ENCODE measurements at regions not wholly inside any gene's neighbourhood (a gene's known extent, or its start where the extent isn't known, plus 50 kb on each side); places are given as distances from the start of the nearest gene placed in this dataset.

DNA sequence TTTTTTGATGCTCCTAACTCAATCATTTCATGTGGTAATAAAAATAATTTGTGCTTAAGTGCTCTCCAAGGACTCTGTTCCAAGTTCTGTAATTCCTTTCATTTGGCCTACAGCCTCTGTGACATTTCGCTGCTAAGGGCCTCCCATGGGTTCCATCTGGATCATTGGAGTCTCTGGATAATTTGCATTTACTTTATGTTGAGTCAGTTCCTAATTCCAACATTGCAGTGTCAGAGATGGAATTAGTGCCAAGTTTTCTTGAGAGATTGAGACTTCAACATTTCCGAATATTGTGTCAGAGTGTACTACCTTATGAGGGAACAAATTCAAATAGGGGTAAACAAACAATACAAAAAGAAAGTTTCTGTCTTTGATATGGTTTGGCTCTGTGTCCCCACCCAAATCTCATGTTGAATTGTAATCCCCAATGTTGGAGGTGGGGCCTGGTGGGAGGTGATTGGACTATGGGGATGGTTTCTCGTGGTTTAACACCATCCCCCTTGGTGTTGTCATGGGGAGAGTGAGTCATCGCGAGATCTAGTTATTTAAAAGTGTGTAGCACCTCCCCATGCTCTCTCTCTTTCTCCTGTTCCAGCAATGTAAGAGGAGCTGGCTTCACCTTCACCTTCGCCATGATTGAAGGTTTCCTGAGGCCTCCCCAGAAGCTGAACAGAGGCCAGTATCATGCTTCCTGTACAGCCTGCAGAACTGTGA lies 244.1 kb upstream of the TBX18 start:
- TF ChIP-seq TEAD4 (IDR thresholded peaks at IDR 0.05) (no peak), TCF12 (IDR thresholded peaks at IDR 0.05; ENCODE audit: low read depth) (no peak), FOXM1 (IDR thresholded peaks at IDR 0.05; ENCODE audit: borderline replicate concordance, low read depth) (no peak), CEBPB (IDR thresholded peaks at IDR 0.05) (no peak), NFIC (IDR thresholded peaks at IDR 0.05) (no peak), ZBTB7A (IDR thresholded peaks at IDR 0.05; ENCODE audit: low read depth) (no peak), YY1 (IDR thresholded peaks at IDR 0.05; ENCODE audit: low read depth) (no peak), EP300 (IDR thresholded peaks at IDR 0.05; ENCODE audit: borderline replicate concordance) (no peak), TAF1 (IDR thresholded peaks at IDR 0.05; ENCODE audit: low read depth) (no peak)
- TF ChIP-seq, protein P1, sequence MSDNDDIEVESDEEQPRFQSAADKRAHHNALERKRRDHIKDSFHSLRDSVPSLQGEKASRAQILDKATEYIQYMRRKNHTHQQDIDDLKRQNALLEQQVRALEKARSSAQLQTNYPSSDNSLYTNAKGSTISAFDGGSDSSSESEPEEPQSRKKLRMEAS (IDR thresholded peaks at IDR 0.05): no peak
- TF ChIP-seq, protein P2, sequence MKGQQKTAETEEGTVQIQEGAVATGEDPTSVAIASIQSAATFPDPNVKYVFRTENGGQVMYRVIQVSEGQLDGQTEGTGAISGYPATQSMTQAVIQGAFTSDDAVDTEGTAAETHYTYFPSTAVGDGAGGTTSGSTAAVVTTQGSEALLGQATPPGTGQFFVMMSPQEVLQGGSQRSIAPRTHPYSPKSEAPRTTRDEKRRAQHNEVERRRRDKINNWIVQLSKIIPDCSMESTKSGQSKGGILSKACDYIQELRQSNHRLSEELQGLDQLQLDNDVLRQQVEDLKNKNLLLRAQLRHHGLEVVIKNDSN (IDR thresholded peaks at IDR 0.05): no peak

DNA sequence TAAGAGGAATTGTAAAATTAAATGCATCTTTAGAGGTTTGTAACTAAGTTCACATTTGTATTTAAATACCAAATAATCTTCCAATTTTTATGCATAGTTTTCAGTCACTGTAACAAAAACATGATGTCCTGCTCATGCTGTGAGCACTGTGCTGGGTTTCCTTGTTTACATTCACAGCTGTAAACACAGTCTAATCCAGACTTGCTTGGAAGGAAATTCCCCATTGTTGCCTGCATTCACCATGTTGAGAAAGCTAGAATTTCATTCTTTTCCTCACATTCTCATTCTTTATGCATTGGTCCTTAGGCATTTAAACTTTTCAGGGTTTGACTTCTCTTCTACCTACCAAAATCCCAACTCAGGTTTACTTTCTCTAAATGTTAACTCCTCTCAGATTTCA lies 242.0 kb upstream of the TBX18 start:
- TF ChIP-seq, protein P1 (IDR thresholded peaks at IDR 0.05): no peak
- TF ChIP-seq, protein P3, sequence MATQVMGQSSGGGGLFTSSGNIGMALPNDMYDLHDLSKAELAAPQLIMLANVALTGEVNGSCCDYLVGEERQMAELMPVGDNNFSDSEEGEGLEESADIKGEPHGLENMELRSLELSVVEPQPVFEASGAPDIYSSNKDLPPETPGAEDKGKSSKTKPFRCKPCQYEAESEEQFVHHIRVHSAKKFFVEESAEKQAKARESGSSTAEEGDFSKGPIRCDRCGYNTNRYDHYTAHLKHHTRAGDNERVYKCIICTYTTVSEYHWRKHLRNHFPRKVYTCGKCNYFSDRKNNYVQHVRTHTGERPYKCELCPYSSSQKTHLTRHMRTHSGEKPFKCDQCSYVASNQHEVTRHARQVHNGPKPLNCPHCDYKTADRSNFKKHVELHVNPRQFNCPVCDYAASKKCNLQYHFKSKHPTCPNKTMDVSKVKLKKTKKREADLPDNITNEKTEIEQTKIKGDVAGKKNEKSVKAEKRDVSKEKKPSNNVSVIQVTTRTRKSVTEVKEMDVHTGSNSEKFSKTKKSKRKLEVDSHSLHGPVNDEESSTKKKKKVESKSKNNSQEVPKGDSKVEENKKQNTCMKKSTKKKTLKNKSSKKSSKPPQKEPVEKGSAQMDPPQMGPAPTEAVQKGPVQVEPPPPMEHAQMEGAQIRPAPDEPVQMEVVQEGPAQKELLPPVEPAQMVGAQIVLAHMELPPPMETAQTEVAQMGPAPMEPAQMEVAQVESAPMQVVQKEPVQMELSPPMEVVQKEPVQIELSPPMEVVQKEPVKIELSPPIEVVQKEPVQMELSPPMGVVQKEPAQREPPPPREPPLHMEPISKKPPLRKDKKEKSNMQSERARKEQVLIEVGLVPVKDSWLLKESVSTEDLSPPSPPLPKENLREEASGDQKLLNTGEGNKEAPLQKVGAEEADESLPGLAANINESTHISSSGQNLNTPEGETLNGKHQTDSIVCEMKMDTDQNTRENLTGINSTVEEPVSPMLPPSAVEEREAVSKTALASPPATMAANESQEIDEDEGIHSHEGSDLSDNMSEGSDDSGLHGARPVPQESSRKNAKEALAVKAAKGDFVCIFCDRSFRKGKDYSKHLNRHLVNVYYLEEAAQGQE (IDR thresholded peaks at IDR 0.05; ENCODE audit: low read depth): no peak
- no peak for TF ChIP-seq NFIC (IDR thresholded peaks at IDR 0.05)
- no peak for TF ChIP-seq FOXM1 (IDR thresholded peaks at IDR 0.05; ENCODE audit: borderline replicate concordance, low read depth)
- TF ChIP-seq CEBPB (IDR thresholded peaks at IDR 0.05): no peak
- TF ChIP-seq TEAD4 (IDR thresholded peaks at IDR 0.05): no peak
- TF ChIP-seq ZBTB7A (IDR thresholded peaks at IDR 0.05; ENCODE audit: low read depth): no peak
- no peak for TF ChIP-seq TCF12 (IDR thresholded peaks at IDR 0.05; ENCODE audit: low read depth)
- TF ChIP-seq, protein P2 (IDR thresholded peaks at IDR 0.05): no peak
- no peak for TF ChIP-seq EP300 (IDR thresholded peaks at IDR 0.05; ENCODE audit: borderline replicate concordance)
- TF ChIP-seq CREB1 (IDR thresholded peaks at IDR 0.05; ENCODE audit: low read depth): no peak
- no peak for TF ChIP-seq EGR1 (IDR thresholded peaks at IDR 0.05)
- no peak for TF ChIP-seq RAD21 (IDR thresholded peaks at IDR 0.05; ENCODE audit: low read depth)
- no peak for TF ChIP-seq TAF1 (IDR thresholded peaks at IDR 0.05; ENCODE audit: low read depth)
- no peak for TF ChIP-seq YY1 (IDR thresholded peaks at IDR 0.05; ENCODE audit: low read depth)

DNA sequence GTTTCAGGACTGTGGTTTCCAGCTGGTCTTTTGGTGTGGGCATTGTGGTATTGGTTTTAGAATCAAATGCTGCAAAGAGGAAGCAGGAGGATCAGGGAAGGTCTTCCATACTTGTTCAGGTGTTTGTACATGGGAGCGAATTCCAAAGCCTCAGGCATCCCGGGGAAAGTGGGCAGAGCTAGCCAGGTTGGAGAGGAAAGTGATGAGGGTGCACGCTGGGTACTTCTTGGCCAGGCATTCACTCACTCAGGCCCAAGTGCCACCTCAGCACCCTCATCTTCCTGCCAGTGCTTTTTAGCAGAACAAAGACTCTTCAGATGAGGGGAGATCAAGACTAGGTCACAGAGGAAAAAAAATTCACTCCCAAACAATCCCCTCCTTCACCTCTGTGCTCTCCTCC lies 241.1 kb upstream of the TBX18 start:
- TF ChIP-seq NFIC (IDR thresholded peaks at IDR 0.05) (no peak), YY1 (IDR thresholded peaks at IDR 0.05; ENCODE audit: low read depth) (no peak), ZBTB7A (IDR thresholded peaks at IDR 0.05; ENCODE audit: low read depth) (no peak), FOXM1 (IDR thresholded peaks at IDR 0.05; ENCODE audit: borderline replicate concordance, low read depth) (no peak), EGR1 (IDR thresholded peaks at IDR 0.05) (no peak), TAF1 (IDR thresholded peaks at IDR 0.05; ENCODE audit: low read depth) (no peak), TCF12 (IDR thresholded peaks at IDR 0.05; ENCODE audit: low read depth) (no peak)
- TF ChIP-seq, protein P2 (IDR thresholded peaks at IDR 0.05): no peak
- TF ChIP-seq, protein P1 (IDR thresholded peaks at IDR 0.05): no peak

DNA sequence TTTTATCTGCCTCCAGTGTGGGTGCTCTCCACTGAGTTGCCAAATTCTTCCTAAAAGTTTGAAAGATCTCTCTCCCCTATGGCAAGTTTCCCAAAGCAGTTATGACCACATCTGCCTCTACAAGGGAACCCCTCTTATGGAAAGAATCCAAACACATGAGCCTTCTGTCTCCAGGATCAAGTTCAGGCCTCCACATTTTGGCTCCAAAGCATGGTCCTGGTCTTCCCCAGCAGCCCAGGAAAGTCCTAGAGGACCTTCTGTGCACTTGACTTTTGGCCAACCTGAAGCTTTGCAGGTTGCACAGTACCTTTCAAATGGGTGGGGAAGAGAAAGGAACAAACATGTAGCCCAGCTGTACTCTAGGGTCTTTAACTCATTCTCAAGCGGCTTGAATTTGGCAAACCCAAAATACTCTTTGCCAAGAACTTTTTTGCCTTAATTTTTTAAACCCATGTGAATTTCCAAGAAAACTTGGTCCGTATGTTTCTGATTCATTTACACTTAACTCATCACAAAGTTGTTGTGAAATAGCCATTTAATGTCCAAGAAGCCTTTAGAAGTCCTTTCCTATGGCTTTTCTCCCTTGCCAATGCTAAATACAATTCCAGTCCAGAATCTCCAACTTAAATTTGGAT lies 240.1 kb upstream of the TBX18 start:
- TF ChIP-seq RAD21 (IDR thresholded peaks at IDR 0.05; ENCODE audit: low read depth) (no peak), EP300 (IDR thresholded peaks at IDR 0.05; ENCODE audit: borderline replicate concordance) (no peak), CEBPB (IDR thresholded peaks at IDR 0.05) (no peak), TCF12 (IDR thresholded peaks at IDR 0.05; ENCODE audit: low read depth) (no peak)
- TF ChIP-seq, protein P2 (IDR thresholded peaks at IDR 0.05): no peak

DNA sequence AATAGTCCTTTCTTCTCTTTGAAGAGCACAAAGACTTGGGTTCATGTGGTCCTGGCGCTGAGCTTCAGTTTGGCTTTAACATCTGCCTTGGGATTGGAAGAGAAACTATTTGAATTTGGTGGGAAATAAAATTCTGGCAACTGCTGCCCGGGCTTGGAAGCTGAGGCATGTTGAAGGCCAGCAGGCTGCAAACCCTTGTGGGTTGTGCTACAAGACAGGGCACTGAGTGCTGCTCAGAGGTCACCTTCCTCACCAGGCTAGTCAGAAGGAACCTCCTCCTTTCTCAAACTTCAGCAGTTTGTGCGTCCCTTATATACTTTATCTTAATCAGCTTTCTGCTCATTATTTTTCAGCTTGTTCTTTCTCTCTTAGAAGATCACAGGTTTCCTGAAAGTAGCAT lies 238.4 kb upstream of the TBX18 start:
- TF ChIP-seq YY1 (IDR thresholded peaks at IDR 0.05; ENCODE audit: low read depth) (no peak), TEAD4 (IDR thresholded peaks at IDR 0.05) (no peak), CEBPB (IDR thresholded peaks at IDR 0.05) (no peak), TCF12 (IDR thresholded peaks at IDR 0.05; ENCODE audit: low read depth) (no peak), TAF1 (IDR thresholded peaks at IDR 0.05; ENCODE audit: low read depth) (no peak), EGR1 (IDR thresholded peaks at IDR 0.05) (no peak), EP300 (IDR thresholded peaks at IDR 0.05; ENCODE audit: borderline replicate concordance) (no peak), ZBTB7A (IDR thresholded peaks at IDR 0.05; ENCODE audit: low read depth) (no peak), NFIC (IDR thresholded peaks at IDR 0.05) (no peak)

DNA sequence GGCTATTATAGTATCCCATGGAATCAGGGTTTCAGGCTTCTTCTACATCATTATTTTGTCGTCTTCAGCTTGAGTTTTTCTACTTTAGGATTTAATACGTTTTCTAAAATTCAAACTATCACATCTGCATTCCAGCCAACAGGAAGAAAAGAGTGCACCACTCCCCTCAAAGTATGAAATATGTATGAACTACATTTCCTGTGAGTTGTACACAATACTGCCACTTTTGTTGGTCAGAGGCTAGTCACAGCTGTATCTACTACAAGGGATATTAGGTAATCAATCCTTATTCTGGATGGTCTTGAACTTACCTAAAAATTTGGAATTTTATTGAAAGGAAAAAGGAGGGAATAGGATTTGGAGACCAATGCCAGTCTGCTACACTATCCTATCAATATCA lies 235.6 kb upstream of the TBX18 start:
- TF ChIP-seq EP300 (IDR thresholded peaks at IDR 0.05; ENCODE audit: borderline replicate concordance): no peak
- TF ChIP-seq EGR1 (IDR thresholded peaks at IDR 0.05): no peak
- TF ChIP-seq NFIC (IDR thresholded peaks at IDR 0.05): no peak
- TF ChIP-seq RAD21 (IDR thresholded peaks at IDR 0.05; ENCODE audit: low read depth): no peak
- TF ChIP-seq TEAD4 (IDR thresholded peaks at IDR 0.05): no peak
- no peak for TF ChIP-seq CREB1 (IDR thresholded peaks at IDR 0.05; ENCODE audit: low read depth)
- no peak for TF ChIP-seq CEBPB (IDR thresholded peaks at IDR 0.05)
- no peak for TF ChIP-seq FOXM1 (IDR thresholded peaks at IDR 0.05; ENCODE audit: borderline replicate concordance, low read depth)
- TF ChIP-seq, protein P1 (IDR thresholded peaks at IDR 0.05): no peak
- TF ChIP-seq, protein P3 (IDR thresholded peaks at IDR 0.05; ENCODE audit: low read depth): no peak
- no peak for TF ChIP-seq YY1 (IDR thresholded peaks at IDR 0.05; ENCODE audit: low read depth)
- TF ChIP-seq TAF1 (IDR thresholded peaks at IDR 0.05; ENCODE audit: low read depth): no peak

All from Ishikawa (cell line).